ENCODE measurements at regions not wholly inside any gene's neighbourhood (a gene's known extent, or its start where the extent isn't known, plus 50 kb on each side); places are given as distances from the start of the nearest gene placed in this dataset.

DNA sequence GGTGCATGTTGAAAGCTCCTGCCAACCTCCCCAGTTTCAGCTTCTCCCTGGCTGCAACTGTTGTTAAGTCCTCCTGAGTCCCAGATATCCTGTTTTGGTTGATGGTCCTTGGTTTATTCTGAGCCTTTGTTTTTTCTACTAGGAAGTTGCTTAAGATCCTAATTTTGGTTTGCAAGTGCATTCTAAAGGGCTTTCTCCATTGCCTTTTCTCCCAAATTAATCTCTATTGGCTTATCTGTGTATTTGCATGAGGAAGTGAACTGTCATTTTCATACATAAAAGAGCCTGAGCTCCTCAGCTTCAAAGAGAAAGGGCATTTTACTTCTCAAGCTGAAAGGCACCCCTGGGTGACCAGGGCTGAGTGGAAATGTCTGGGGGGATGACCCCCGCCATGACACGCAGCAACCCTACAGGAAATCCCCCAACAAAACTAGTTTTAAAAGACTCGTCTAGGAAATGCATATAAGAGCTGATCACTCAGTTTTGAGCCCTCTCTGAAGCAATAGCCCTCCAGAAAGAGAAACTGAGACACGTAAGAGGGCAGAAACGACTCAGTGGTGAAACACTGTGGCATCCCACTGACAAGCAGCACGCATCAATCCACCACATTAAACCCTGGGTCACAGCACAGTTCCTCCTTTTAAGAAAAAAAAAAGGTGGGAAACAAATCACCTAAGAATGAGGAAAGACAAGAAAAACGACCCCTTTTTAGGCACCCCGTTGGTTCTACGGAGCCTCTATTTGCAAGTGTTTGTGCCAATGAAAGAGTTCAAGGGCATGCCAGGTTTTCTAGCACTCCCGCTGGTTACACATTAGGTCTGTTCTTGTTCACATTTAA is 140.9 kb downstream of the THBS2 start:
- no peak for TF ChIP-seq EP300 (IDR thresholded peaks at IDR 0.05; ENCODE audit: borderline replicate concordance)
- no peak for TF ChIP-seq CREB1 (IDR thresholded peaks at IDR 0.05; ENCODE audit: low read depth)
- TF ChIP-seq CEBPB (IDR thresholded peaks at IDR 0.05), result no peak
- TF ChIP-seq YY1 (IDR thresholded peaks at IDR 0.05; ENCODE audit: low read depth), result no peak
- no peak for TF ChIP-seq TEAD4 (IDR thresholded peaks at IDR 0.05)
- no peak for TF ChIP-seq EGR1 (IDR thresholded peaks at IDR 0.05)
- TF ChIP-seq, protein P1, sequence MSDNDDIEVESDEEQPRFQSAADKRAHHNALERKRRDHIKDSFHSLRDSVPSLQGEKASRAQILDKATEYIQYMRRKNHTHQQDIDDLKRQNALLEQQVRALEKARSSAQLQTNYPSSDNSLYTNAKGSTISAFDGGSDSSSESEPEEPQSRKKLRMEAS (IDR thresholded peaks at IDR 0.05), result no peak
- no peak for TF ChIP-seq TCF12 (IDR thresholded peaks at IDR 0.05; ENCODE audit: low read depth)
- no peak for TF ChIP-seq TAF1 (IDR thresholded peaks at IDR 0.05; ENCODE audit: low read depth)
- TF ChIP-seq USF1 (IDR thresholded peaks at IDR 0.05), result no peak

GRCh38 chr6:169111203-169111602 is 142.4 kb downstream of the THBS2 start:
- TF ChIP-seq REST (IDR thresholded peaks at IDR 0.05; ENCODE audit: low read depth), result no peak
- TF ChIP-seq TAF1 (IDR thresholded peaks at IDR 0.05; ENCODE audit: low read depth), result no peak
- TF ChIP-seq FOXM1 (IDR thresholded peaks at IDR 0.05; ENCODE audit: borderline replicate concordance, low read depth), result no peak
- TF ChIP-seq, protein P1 (IDR thresholded peaks at IDR 0.05), result no peak
- no peak for TF ChIP-seq EP300 (IDR thresholded peaks at IDR 0.05; ENCODE audit: borderline replicate concordance)
- no peak for TF ChIP-seq TCF12 (IDR thresholded peaks at IDR 0.05; ENCODE audit: low read depth)
- TF ChIP-seq CEBPB (IDR thresholded peaks at IDR 0.05), result no peak

DNA sequence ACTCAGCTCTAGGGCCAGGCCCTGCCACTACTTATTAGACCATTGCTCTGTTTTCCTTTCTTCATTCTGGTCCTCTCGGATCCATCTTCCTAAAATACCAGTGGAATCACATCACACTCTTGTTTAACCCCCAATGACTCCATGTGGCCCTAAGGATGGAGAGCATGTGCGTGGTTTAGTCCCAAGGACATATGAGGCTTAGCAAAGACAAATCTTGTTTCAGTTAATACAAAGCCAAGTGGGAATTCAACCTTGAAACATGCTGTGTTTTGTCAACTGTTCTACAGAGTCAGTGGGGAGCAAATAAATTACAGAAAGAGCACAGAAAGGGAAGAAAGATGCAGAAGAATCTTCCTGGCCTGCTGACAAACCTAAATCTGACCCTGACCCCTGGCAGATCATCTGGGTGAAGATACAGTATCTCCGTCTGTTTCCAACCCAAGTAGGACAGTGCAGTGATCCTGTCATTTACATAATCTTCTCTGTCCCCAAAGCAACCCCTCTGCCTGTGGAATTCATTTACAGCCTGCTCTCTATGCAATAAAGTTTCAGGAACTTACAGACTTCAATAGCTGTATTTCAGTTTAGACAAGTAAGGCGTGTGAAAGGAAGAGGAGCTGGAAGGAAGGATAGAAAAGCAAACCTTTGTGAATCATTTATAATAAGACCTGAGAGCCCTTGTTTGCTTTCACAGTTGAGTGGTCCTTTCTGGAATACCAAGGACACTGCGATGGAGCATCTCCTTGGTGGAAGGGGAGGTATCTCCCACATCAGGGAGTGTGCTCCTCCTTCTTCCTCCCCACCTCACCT is 144.0 kb downstream of the THBS2 start:
- TF ChIP-seq YY1 (IDR thresholded peaks at IDR 0.05; ENCODE audit: low read depth), result no peak
- no peak for TF ChIP-seq NFIC (IDR thresholded peaks at IDR 0.05)
- TF ChIP-seq CREB1 (IDR thresholded peaks at IDR 0.05; ENCODE audit: low read depth), result no peak
- TF ChIP-seq TAF1 (IDR thresholded peaks at IDR 0.05; ENCODE audit: low read depth), result no peak
- no peak for TF ChIP-seq USF1 (IDR thresholded peaks at IDR 0.05)
- no peak for TF ChIP-seq EGR1 (IDR thresholded peaks at IDR 0.05)
- TF ChIP-seq TEAD4 (IDR thresholded peaks at IDR 0.05), result no peak

DNA sequence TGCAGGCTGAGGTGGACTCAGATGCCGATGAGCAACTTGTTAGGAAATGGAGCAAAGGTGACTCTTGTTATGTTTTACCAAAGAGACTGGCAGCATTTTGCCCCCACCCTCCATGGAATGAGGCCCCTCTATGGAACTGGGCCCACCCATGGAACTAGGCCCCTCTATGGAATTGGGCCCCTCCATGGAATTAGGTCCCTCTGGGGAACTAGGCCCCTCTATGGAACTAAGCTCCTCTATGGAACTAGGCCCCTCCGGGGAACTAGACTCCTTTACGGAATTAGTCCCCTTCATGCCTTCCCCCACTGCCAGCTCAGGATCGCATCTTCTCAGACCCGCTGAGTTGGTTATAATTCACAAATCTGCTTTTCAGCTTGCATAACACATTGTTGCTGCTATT is 144.9 kb downstream of the THBS2 start:
- no peak for TF ChIP-seq YY1 (IDR thresholded peaks at IDR 0.05; ENCODE audit: low read depth)
- no peak for TF ChIP-seq REST (IDR thresholded peaks at IDR 0.05; ENCODE audit: low read depth)
- no peak for TF ChIP-seq EP300 (IDR thresholded peaks at IDR 0.05; ENCODE audit: borderline replicate concordance)
- TF ChIP-seq, protein P1 (IDR thresholded peaks at IDR 0.05), result no peak
- TF ChIP-seq ZBTB7A (IDR thresholded peaks at IDR 0.05; ENCODE audit: low read depth), result no peak
- TF ChIP-seq FOXM1 (IDR thresholded peaks at IDR 0.05; ENCODE audit: borderline replicate concordance, low read depth), result no peak
- no peak for TF ChIP-seq EGR1 (IDR thresholded peaks at IDR 0.05)
- no peak for TF ChIP-seq CREB1 (IDR thresholded peaks at IDR 0.05; ENCODE audit: low read depth)
- TF ChIP-seq TCF12 (IDR thresholded peaks at IDR 0.05; ENCODE audit: low read depth), result no peak
- no peak for TF ChIP-seq TEAD4 (IDR thresholded peaks at IDR 0.05)
- no peak for TF ChIP-seq CEBPB (IDR thresholded peaks at IDR 0.05)
- TF ChIP-seq USF1 (IDR thresholded peaks at IDR 0.05), result no peak
- TF ChIP-seq TAF1 (IDR thresholded peaks at IDR 0.05; ENCODE audit: low read depth), result no peak
- TF ChIP-seq RAD21 (IDR thresholded peaks at IDR 0.05; ENCODE audit: low read depth), result no peak
- no peak for TF ChIP-seq NFIC (IDR thresholded peaks at IDR 0.05)

- no peak for TF ChIP-seq USF1 (IDR thresholded peaks at IDR 0.05)
- no peak for TF ChIP-seq ZBTB7A (IDR thresholded peaks at IDR 0.05; ENCODE audit: low read depth)
- TF ChIP-seq TEAD4 (IDR thresholded peaks at IDR 0.05), result no peak
- TF ChIP-seq REST (IDR thresholded peaks at IDR 0.05; ENCODE audit: low read depth), result no peak
- no peak for TF ChIP-seq NFIC (IDR thresholded peaks at IDR 0.05)
- no peak for TF ChIP-seq YY1 (IDR thresholded peaks at IDR 0.05; ENCODE audit: low read depth)
- TF ChIP-seq CREB1 (IDR thresholded peaks at IDR 0.05; ENCODE audit: low read depth), result no peak
Observed at GRCh38 chr6:169106176-169106575, 147.5 kb downstream of the THBS2 start.
